ENCODE measurements at regions not wholly inside any gene's neighbourhood (a gene's known extent, or its start where the extent isn't known, plus 50 kb on each side); places are given as distances from the start of the nearest gene placed in this dataset.

GRCh38 chr22:44548981-44549380 lies 50.9 kb upstream of the RTL6 start:
- DNase-seq (ENCODE audit: low read depth): no peak
- in situ Hi-C loops (cut with HindIII; ENCODE audit: low sequenced_read_pairs): no loop called here
- TF ChIP-seq CTCF (IDR thresholded peaks at IDR 0.05; ENCODE audit: low read depth, low read length, missing control alignments): no peak
- no peak overlapping the region for H3K4me3 ChIP-seq (ENCODE audit: low read depth, low read length)
